HL-60 (cell line): ENCODE measurements at regions not wholly inside any gene's neighbourhood (a gene's known extent, or its start where the extent isn't known, plus 50 kb on each side); places are given as distances from the start of the nearest gene placed in this dataset.

Experiments used
- GABPA ChIP-seq: IDR thresholded peaks from 2 replicates; pipeline ENCODE4 v1.6.1; 2012; ENCODE audit warnings: low read depth
- POLR2AphosphoS5 ChIP-seq: IDR thresholded peaks from 2 replicates; pipeline ENCODE4 v1.6.1; 2012; ENCODE audit warnings: low read depth
- SPI1 ChIP-seq: IDR thresholded peaks from 2 replicates; pipeline ENCODE4 v1.6.1; 2012; ENCODE audit warnings: low read depth, mild to moderate bottlenecking, borderline replicate concordance
- TF ChIP-seq, protein P1 (sequence below): IDR thresholded peaks from one replicate; pipeline ENCODE4 v1.5.1; 2011; ENCODE audit warnings: low read length, control low read depth, inconsistent platforms; ENCODE audit not compliant: insufficient read depth

DNA sequence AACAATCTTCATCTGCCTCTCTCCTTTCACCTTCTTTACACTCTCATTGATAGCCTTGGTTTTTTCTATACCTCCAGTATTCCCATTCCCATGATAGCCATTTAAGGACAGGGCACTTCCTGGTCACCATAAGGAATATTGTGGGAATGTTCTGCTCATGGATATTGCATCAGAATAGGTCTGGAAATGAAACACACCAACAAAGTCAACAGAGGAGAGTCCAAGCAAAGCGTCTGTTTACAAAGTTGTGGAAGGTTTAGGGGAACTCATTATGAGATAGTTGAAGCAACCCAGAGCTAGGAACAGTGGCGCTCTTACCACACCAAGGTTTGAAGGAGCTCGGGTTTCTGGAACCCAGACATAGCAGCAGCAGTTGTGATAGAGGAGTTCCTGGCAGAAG is 150.3 kb upstream of the TNP1 start:
- TF ChIP-seq, protein P1, sequence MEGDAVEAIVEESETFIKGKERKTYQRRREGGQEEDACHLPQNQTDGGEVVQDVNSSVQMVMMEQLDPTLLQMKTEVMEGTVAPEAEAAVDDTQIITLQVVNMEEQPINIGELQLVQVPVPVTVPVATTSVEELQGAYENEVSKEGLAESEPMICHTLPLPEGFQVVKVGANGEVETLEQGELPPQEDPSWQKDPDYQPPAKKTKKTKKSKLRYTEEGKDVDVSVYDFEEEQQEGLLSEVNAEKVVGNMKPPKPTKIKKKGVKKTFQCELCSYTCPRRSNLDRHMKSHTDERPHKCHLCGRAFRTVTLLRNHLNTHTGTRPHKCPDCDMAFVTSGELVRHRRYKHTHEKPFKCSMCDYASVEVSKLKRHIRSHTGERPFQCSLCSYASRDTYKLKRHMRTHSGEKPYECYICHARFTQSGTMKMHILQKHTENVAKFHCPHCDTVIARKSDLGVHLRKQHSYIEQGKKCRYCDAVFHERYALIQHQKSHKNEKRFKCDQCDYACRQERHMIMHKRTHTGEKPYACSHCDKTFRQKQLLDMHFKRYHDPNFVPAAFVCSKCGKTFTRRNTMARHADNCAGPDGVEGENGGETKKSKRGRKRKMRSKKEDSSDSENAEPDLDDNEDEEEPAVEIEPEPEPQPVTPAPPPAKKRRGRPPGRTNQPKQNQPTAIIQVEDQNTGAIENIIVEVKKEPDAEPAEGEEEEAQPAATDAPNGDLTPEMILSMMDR: no peak
- TF ChIP-seq POLR2AphosphoS5 (no peak), GABPA (no peak), SPI1 (no peak)
